T-helper 1 cell treated with Interleukin-12 subunit alpha and Interleukin-12 subunit beta and Interleukin-4 antibody, amounts not matched to agents 30 ng/mL and 1 ng/mL, for 36 hours (primary cell): ENCODE measurements at regions not wholly inside any gene's neighbourhood (a gene's known extent, or its start where the extent isn't known, plus 50 kb on each side); places are given as distances from the start of the nearest gene placed in this dataset.
"Not testable (repeated sequence)": the region's sequence is repeated elsewhere in the genome, so short reads cannot be mapped to it uniquely, and the experiment has no call there.

Experiments used
- intact Hi-C: fragments of 100-400 bp; cut with micrococcal nuclease; formaldehyde crosslinking; loops from one replicate; pipeline ENCODE4 v1.15.1; 2024

DNA sequence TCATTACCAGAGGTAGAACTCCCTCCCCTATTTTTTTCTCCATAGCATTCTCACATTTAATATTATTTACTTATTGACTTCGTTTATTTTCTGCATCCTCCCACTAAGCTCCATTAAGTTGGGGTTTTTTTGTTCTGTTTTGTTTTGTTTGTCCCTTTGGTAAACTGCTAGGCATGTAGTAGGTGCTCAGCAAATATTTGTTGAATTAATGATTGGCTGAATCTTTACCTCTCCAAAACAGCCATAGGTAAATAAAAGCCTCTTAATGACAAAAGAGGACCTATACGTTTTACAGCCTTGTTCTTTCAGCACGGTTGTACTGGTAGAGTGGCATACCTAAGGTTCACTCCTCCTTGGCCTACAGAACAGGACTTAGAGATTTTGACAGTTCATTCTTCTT is 52.0 kb downstream of the PRORP start:
- intact Hi-C loops: no loop called here

GRCh38 chr14:35180179-35180578 is 57.8 kb downstream of the PRORP start:
- intact Hi-C loops: no loop called here

DNA sequence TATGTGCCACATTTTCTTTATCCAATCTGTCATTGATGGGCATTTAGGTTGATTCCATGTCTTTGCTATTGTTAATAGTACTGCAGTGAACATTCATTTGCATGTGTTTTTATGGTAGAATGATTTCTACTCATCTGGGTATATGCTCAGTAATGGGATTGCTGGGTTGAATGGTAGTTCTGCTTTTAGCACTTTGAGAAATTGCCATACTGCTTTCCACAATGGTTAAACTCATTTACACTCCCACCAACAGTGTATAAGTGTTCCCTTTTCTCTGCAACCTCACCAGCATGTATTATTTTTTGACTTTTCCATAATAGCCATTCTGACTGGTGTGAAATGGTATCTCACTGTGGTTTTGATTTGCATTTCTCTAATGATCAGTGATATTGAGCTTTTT is 62.5 kb downstream of the PRORP start:
- intact Hi-C loops: not testable (repeated sequence)

- intact Hi-C loops: no loop called here
Observed at GRCh38 chr14:35189422-35189821, 67.1 kb downstream of the PRORP start.

- intact Hi-C loops: no loop called here
Observed at GRCh38 chr14:35193161-35193560, 70.8 kb downstream of the PRORP start.

DNA sequence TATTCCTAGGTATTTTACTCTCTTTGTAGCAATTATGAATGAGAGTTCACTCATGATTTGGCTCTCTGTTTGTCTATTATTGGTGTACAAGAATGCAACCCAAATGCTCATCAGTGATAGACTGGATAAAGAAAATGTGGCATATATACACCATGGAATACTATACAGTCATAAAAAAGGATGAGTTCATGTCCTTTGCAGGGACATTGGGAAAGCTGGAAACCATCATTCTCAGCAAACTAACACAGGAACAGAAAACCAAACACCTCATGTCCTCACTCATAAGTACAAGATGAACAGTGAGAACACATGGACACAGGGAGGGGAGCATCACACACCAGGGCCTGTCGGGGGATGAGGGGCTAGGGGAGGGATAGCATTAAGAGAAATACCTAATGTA is 71.8 kb downstream of the PRORP start:
- intact Hi-C loops: not testable (repeated sequence)

DNA sequence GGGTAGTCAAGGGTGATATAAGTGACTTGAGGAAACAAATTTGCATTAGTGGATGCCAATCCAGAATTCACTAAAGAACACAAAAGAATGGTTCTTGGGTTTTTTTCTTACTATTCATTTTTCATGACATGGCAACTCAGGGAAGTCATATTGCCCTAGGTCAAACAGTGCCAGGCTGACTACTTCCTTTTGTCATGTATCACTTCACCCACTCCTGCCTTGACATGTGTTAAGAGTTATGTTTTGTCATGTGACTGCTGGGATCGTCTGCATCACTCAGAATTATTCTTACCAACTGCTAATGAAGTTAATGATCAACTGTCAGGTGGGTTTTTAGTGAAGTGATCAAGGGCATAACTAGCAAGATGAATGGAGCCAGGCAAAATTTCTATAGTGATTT is 74.2 kb downstream of the PRORP start:
- intact Hi-C loops: loop anchor here (2.0 kb wide), 1 partner anchor 74 kb away; the partner anchor contains the start of gene PRORP

GRCh38 chr14:35197015-35197414 is 74.7 kb downstream of the PRORP start:
- intact Hi-C loops: loop anchor here (2.0 kb wide), 1 partner anchor 74 kb away; the partner anchor contains the start of gene PRORP

- intact Hi-C loops: loop anchor here (5.0 kb wide), 1 partner anchor 39 kb away; no protein-coding TSS in a partner anchor
Observed at GRCh38 chr14:35201066-35201465, 78.7 kb downstream of the PRORP start.

- intact Hi-C loops: loop anchor here (5.0 kb wide), 1 partner anchor 40 kb away; no protein-coding TSS in a partner anchor
Observed at GRCh38 chr14:35202195-35202594, 79.8 kb downstream of the PRORP start.

- intact Hi-C loops: no loop called here
Observed at GRCh38 chr14:35205737-35206136, 83.4 kb downstream of the PRORP start.

DNA sequence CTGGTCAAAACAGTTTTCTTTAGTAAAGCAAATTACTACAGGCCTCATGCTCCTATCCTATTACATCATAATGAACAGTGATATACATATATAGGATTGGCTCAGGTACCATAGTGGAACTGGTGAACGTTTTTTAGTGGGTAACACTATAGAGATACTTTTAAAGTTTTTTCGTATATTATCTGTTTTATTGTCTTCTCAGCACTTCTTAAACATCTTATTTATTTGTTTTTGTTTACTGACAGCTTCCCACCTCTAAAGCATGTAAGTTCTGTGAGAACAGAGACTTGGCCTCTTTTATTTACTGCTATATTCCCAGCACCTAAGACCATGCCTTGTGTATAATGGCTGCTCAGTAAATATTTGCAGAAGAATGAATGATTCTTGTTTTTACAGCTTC is 81.1 kb upstream of the PSMA6 start:
- intact Hi-C loops: no loop called here

GRCh38 chr14:35212471-35213142 is 79.6 kb upstream of the PSMA6 start:
- intact Hi-C loops: no loop called here

- intact Hi-C loops: no loop called here
Observed at GRCh38 chr14:35213143-35213788, 78.9 kb upstream of the PSMA6 start.

GRCh38 chr14:35213869-35214387 is 78.3 kb upstream of the PSMA6 start:
- intact Hi-C loops: no loop called here

- intact Hi-C loops: not testable (repeated sequence)
Observed at GRCh38 chr14:35214402-35214801, 77.8 kb upstream of the PSMA6 start.

DNA sequence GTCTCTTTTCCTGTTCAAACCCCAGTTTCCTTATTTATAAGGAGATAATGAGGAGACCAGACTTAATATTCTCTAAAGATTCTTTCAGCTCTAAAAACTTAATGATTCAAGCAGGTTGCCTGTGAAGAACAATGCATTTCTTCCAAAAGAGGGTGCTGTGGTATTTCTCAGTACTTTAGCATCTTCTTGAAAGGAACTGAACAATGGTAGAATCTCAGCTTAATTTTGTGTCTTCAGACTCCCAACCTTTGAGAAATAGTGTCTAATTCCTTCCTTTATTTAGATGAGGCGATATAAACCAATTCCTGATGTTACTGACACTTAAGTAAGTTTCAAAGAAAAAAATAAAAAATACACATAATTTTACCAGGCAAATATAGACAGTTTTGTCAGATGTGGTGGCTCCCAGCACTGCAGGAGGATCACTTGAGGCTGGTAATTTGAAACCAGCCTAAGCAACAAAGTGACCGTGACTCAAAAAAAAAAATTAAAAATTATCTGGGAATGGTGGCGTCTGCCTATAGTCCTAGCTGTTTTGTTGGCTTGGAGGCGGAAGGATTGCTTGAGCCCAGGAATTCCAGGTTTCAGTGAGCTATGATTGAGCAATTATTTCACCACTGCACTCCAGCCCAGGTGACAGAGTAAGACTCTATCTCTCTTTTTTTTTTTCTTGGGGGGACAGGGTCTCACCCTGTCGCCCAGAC is 76.9 kb upstream of the PSMA6 start:
- intact Hi-C loops: loop anchor here (1.0 kb wide), 3 partner anchors 75 to 207 kb away; no protein-coding TSS in a partner anchor

DNA sequence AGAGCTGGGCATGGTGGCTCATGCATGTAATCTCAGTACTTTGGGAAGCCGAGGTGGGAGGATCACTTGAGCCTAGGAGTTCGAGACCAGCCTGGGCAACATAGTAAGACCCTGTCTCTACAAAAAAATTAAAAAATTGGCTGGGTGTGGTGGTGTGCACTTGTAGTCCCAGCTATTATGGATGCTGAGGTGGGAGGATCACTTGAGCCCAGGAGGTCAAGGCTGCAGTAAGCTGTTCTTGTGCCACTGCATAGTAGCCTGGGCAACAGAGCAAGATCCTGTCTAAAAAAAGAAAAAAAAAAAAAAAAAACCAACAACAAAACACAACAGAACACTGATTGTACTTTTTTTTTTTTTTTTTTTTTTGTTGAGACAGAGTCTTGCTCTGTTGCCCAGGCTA is 74.0 kb upstream of the PSMA6 start:
- intact Hi-C loops: not testable (repeated sequence)

- intact Hi-C loops: no loop called here
Observed at GRCh38 chr14:35218963-35219362, 73.2 kb upstream of the PSMA6 start.

GRCh38 chr14:35220027-35220676 is 72.0 kb upstream of the PSMA6 start:
- intact Hi-C loops: no loop called here

DNA sequence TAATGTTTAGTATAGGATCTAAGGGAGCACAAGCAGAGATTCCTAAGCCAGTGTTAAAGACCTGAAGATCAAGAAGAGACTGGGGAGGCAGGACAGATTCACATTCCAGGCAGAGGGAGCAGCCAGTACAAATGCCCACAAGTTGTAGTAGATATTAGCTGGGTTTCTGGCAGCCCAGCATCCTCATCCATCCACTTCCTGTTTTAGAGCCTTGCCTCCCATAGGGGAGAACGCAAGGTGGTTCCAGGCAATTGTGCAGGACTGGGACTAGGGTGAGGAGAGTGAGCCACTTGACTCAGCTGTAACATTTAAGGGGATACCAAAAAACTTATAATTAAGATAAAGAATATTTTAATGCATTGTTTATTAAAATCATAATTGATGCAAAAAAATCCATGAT is 71.3 kb upstream of the PSMA6 start:
- intact Hi-C loops: no loop called here
